GM18517 (cell line): ENCODE measurements at regions not wholly inside any gene's neighbourhood (a gene's known extent, or its start where the extent isn't known, plus 50 kb on each side); places are given as distances from the start of the nearest gene placed in this dataset.

Experiments
- ATAC-seq: cut with Tn5 transposase; IDR thresholded peaks from one replicate; pipeline ENCODE4 v1.9.1; 2021; ENCODE audit warnings: mild to moderate bottlenecking, moderate library complexity; ENCODE audit not compliant: unreplicated experiment

DNA sequence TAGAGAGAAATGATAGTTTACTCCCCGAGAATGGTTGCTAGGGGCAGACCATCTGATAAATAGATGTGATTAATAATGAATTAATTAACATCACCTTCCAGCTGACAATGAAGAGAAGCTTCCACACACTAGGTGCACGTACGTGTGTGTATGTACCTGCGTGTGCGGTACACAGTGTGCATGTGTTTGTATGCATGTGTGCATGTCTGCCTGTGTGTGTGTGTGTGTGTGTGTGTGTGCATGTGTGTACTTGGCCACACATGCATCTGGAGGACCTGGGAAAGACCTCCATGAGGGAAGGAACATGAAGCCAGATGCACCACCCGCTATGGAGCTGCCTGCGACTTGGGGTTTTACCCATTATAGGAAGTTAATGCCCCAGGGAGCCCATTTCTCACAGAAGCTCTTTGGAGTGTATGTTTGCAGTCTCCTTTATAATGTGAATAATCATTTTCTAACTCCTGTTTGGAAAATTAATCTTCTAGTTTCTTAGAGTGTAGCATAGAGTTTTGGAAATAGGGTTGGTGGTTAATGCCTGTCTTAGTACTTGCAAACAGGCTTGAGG, 229.1 kb downstream of the ENGASE start:
- no peak for ATAC-seq

DNA sequence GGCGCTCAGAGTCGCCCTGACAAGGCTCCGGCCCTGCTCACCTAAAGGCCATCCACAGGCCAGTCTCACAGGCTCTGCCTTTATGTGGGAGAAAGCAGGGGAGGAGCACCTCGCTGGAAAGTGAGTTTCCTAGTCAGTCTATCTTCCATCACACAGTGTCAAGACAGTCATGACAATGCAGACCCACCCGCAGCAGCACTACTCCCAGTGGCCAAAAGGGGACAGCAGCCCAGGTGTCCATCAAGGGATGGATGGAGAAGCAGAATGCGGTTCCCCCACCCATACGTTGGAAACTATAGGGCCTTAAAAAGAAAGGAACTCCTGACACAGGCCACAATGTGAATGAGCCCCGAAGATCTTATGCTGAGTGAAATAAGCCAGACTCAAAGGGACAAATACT, 226.8 kb downstream of the ENGASE start:
- no peak for ATAC-seq

DNA sequence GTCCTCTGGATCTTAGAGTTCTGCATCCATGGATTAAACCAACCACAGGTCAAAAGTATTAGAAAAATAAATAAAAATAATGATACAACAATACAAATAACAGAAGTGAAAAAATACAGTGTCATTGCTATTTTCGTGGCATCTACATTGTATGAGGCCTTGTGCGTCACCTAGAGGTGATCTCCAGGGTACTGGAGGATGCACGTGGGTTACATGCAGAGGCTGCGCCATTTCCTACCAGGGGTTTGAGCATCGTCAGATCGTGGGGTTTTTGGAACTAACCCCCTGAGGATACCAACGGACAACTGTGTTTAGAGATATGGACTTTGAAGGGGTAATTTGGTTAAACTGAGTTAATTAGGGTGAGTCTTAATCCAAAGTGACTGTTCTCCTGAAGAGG, 224.7 kb downstream of the ENGASE start:
- no peak for ATAC-seq

DNA sequence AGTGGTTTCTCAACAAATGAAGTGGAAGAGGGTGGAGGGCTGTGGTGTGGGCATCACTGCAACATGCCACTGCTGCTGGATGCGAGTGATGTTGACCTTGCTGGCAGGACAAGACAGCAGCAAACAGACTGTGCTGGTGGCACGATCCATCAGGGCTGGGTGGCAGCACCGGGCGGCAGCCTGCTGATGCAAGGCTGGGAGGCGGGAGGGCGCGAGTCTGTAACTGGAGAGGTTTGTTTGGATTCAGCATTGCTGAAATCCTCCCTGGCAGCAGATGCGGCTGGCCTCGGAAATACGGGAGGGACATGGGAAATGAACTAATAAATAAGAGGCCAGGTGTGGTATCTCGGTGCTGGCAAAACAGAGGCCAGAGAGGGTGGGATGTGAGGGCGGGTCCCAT, 224.2 kb downstream of the ENGASE start:
- ATAC-seq, result no peak

DNA sequence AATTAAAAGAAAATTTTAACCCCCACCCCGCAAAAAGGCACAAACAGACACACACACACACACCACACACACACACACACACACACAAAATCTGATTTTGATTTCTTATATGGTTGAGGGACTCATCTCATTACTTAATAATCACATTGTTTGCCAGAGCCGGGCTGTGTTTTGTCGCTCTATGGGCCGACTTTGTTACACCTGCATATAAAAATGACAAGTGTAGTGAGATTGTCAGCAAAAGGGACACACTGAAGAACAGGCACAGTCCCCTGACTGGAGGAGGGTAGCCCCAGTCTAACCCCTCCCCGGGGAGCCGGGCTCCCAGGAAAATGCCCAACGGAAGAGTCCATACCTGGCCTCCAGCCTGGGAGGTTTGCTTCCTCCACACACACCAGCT, 221.6 kb downstream of the ENGASE start:
- ATAC-seq, result no peak

DNA sequence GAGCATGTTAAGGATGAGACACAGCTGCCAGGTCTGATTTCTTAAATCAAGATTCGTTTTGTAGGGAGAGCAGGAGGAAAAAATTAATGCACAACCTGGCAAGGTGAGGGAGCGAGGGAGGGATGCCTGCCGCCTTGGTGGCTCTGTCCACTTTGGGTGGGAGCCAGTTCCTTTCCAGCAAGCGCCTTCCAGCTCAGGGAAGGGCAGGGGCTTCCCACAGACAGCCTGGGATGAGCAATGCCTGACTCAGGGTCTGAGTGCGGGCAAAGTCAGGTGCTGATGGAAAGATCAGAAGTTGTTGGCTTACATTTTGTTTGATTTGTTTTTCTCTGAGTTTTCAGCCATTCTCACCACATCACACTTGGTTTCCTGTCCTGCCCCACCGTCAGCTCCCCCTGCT, 220.7 kb downstream of the ENGASE start:
- ATAC-seq, result no peak

DNA sequence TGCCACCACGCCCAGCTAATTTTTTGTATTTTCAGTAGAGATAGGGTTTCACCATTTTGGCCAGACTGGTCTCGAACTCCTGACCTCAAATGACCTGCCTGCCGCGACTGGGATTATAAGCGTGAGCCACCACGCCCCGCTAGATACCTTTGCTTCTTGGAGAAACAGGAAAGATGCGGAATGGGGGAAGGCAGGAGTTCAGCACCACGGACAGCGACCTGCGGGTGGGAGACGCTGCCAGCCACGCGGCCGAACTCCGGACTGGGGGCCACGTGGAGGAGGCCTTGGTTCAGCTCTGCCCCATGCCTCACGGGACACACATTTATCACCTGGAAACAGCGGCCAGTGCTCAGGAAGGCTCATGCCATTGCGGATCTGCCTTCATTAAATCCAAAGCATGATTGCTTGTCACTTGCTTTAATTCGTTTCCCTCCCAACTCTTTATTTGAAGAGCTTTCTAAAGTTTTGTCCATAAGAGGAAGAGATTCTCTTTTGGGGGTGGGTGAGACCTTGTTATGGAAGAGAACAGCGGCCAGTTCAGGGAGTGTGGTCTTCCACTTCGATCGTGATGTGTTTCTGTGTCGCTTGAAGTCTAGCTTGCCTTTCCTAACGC, 219.9 kb downstream of the ENGASE start:
- no peak for ATAC-seq

DNA sequence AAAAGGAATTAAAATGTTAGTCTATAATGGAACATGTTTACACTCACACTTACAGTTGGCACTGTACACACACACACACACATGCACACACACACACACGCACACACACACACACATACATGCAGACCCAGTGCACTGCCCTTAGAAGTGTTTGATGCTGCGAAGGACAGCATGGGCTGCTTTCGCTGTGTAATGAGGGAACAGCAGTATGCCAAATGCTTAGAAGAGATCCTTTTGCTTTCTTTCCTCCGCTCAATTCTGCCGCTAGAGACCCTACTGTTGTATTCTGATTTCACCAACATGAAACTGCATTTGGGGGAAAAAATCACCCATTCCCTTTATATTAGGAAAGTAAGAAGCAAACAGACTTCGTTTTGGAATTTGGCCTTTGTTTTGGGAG, 217.9 kb downstream of the ENGASE start:
- ATAC-seq, result no peak

DNA sequence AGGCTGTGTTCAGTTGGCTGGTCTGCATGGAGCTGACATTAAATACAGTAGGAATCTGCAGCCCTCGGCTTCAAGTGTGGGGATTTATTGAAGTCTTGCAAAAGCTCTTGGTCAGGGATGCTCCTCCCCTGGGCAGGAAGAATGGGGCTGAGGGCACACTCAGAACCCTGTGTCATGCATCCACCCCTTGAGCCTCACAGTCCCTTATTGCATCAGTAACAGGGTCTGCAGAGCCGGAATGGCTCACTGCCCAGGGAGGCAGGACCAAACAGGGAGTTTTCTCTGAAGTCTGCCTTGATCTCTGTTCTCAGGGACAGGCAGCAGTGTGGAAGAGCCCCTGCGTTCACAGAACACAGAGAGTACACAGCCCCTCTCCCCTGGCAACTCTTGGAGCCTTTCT, 216.8 kb downstream of the ENGASE start:
- ATAC-seq, result no peak

DNA sequence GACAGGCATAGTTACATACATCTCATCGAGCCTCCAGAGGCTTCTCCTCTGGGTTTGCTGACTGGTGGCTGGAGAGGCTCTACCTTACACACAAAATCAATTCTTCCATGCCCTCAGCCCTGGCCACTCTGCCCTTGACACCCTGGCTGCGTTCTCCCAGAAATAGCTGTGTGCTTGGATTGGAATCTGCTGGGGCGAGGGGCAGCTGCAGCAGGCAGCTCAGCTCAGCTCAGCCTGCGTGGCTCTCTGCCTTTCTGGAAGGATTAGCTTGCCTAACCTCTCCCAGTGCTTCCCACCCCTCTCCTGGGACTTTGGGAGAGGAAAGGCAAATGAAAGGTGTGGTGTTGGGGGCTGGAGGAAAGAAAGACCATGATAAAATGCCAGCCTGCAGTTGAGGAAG, 216.1 kb downstream of the ENGASE start:
- no peak for ATAC-seq

DNA sequence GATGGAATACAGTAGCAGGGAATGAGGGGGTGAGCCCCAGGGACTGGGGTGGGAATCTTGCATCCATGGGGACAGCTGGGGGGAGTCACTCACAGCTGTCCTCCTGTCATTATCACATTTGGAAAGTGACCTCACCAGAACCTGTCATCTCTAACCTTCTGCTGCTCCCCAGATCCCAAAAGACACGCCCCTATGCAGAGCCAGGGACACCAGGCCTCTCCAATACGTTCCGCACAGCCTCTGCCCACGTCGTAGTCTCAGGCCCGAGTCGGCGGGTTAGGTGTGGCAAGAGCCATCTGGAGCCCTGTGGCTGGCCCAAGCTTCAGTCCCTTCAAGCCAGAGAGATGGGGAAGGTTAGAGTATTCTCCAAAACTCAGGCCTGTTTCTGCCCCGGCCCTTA, 214.3 kb downstream of the ENGASE start:
- no peak for ATAC-seq

DNA sequence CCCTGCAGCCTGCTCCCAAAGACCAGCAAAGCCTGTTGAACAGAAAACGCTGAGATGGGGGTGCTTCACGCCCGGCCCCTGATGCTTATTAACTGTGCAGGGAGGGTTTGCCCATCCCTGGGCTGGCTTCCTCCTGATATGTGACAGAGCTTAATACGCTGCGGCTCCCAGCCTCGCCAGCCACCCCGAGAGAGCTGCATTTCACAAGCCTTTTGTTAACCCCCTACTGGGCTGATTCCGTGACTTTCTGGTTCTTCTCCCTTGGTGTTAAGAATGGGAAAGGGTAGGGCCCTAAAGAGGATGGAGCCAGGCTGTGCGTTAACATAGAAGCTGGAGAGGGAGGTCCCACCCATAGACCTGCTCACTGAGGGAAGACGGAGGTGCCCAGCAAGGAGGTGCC, 211.8 kb downstream of the ENGASE start:
- ATAC-seq, result no peak

DNA sequence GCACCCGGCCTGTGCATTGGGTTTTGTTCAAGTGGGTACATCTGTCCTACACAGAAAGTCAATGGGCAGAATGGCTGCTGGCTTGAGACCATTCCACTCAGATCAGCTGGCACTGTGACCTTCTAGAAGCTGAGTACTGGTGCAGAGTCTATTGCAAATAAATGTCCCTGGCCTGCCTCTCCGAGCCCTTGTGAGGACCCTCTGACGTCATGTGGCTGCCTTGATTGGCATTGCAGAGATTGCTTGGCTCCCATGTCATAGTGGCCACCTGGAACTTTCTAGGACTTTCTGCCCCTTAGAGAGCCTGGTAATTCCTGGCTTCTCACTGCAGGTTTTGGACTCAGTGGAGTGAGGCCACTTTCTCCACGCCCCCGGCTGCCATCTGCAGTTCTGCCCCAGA, 211.3 kb downstream of the ENGASE start:
- no peak for ATAC-seq

DNA sequence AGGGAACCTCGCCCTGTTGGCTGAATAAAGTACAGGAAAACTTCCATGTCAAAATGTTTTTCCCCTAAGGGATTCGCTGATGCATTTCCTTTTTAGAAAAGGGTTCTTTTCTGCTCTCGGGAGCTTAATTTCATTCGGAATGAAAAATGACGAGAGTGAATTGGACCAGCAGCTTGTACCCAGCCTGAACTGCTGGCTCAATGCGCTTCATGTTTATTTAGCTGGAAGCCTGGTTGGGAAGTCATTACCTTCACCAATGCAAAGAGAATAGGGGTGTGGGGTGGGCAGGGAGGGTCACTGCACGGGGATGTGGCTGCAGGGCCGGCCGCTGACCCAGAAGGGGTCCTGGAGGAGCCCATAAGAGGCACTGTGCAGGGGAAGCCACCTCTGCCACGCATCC, 207.7 kb downstream of the ENGASE start:
- no peak for ATAC-seq

DNA sequence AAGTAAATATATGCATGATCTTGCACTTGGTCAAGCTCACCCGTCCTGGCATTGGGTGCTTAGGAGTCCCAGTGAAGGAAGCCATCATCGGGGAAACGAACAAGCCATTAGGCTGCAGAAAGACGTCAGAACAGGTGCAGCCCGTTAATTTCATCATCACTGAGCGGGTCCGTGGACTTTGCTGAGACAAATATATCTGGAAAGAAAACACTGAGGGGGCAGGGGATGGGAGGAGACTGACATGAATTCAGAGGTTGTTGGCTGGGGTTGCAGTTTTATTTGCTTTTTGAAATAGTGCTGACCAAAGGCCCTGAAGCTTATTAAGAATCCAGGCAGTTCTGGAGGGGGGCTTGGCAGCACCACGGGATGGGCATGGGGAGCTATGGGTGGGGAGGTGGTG, 207.2 kb downstream of the ENGASE start:
- ATAC-seq, result no peak

DNA sequence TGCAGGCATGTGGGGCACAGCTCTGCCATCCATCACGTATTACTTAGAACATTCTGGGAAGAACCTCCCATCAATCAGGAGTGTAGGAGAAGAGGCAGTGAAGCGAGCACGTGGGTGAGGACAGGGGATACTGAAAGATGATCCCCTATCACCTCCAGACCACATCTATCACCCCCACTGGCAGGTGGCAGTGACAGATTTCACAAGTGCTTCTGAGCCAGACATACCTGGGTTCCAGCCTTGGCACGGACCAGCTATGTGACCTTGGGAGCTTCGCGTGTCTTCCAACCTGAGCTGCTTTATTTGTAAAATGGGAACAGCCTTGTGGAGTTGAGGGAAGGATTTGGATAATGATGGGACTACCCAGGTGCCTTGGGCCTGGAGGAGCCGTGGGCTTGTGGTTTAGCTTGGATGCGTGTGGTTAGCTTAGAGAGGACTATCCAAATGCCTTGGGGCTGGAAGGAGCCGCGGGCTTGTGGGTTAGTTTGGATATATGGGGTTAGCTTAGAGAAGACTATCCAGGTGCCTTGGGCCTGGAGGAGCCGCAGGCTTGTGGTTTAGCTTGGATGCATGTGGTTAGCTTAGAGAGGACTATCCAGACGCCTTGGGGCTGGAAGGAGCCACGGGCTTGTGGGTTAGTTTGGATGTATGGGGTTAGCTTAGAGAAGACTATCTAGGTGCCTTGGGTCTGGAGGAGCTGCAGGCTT, 206.4 kb downstream of the ENGASE start:
- ATAC-seq, result no peak

DNA sequence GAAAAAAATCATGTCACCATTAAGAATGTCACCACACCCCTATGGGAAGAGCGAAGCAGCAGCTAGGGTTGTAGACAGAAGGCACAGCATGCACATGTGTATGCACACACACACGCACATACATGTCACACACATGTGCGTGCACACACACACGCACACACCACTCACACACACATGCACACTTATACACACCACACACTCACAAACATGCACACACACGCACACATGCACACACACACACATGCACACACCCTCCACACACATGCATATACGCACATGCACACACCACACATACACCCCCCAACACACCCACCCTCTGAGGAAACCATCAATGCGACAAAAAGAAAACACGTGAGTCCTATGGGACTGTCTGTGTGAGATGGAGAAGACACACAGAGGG, 205.4 kb downstream of the ENGASE start:
- no peak for ATAC-seq

DNA sequence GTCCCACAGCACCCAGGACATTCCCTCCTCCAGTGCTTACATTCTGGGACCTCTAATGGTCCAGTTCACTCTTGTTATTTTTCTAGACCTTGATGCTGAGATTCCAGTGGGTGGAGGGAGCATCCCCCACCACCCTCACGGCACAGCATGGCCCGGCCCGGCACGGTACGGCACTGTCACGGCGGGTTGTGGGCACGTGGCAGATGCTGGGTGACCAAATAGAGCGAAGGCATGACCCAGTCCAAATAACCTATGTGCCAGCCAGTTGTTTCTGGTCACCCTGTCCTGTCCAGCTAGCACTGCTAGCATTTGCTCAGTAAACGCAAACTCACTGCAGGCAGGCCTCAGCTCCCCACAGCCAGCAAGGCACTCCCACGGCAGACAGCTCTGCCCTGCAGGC, 204.7 kb downstream of the ENGASE start:
- ATAC-seq, result no peak

DNA sequence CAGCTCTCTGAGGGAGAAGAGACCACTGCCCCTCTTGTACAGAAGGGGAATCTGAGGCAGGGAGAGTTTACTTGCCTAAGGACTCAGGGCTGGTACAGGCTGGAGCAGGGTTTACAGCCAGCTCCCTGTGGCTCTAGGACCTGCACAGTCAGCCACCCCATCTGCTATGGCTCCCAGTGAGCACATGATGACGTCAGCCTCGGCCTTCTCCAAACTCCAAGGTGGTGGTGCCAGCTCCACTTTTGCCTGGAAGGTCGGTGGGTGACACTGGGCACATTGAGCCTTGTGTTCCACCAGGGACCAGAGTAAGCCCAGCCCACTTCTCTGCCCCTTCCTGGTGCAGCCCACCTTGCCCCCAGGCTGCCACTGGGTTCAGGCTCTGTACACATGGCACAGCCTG, 202.2 kb downstream of the ENGASE start:
- no peak for ATAC-seq

DNA sequence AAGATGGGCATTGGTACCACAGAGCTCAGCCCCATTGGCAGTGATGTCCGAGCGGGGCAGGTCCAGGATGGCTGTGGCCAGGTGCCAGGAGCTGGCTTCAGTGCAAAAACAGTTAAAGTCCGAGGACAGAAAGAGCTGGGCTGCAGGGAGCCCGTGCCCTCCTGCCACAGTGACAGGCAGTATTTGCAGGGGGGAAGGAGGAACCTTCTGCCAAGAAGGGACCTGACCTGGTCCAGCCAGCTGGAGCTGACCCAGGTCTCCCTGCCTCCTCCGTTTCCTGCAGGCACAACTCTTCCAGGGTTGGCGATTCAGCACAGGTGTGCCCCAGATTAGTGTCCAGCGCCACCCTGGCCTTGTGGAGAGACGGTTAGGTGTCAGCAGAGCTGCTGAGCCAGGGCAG, 199.0 kb downstream of the ENGASE start:
- no peak for ATAC-seq

DNA sequence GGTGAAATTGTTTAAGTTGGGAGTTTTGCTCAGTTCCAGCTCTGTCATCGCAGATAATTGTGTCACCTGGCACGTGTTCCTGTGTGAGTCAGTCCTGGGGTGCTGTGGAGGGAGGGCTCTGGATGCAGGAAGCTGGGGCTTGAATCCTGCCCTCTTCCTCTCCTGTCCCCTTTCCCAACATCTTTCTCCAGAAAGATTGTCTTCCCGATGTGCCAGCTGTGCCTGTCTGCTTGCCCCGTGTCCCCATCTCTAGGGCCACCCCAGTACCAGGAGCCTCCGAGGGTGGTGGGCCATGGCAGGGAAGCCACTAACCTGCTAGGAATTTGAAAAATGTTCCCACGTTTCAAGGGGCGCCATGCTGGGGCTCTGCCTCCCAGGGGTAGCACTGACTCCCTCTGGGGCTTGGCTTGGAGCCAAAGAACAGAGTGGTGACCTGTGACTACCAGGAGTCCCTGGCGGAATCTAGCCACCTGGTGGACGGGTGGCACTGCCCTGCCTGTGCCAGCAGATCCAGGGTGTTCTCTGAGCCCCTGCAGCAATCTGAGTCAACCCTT, 198.1 kb downstream of the ENGASE start:
- ATAC-seq, result no peak

DNA sequence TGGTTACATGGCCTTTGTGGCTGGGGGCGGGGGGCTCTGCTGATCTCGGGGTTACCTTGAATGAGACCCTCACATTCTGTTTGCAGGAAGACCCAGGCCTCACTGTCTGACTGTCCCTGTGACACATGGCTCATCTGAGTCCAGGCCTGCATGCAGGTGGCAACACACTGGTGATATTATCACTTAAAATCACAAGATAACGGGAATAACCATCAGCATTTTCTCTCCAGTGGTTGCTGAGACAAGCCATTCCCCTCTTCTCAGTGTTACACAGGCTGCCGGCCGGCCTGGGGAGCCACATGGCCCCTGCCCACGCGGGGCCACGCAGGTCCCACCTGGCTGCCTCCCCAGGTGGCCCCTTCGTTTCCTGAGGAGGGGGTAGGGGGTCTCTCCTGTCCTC, 197.6 kb downstream of the ENGASE start:
- ATAC-seq, result no peak
